ENCODE measurements at regions not wholly inside any gene's neighbourhood (a gene's known extent, or its start where the extent isn't known, plus 50 kb on each side); places are given as distances from the start of the nearest gene placed in this dataset.

GRCh38 chr6:170112583-170112860 is 178.4 kb downstream of the DLL1 start:
- no peak for TF ChIP-seq CTCF (IDR thresholded peaks at IDR 0.05; ENCODE audit: extremely low read depth, low read depth, low read length)
- Histone ChIP-seq H3K27ac (ENCODE audit: low read depth, low read length) (no peak overlapping the region), H3K27me3 (ENCODE audit: insufficient read depth, low read length) (no peaks in the 10 kb centered on the region), H4K20me1 (ENCODE audit: insufficient read depth, low read length) (no peaks in the 10 kb centered on the region), H3K4me3 (ENCODE audit: insufficient read depth, low read length) (no peak overlapping the region), H3K9me3 (ENCODE audit: low read depth, low read length) (no peaks in the 10 kb centered on the region), H3K4me2 (ENCODE audit: insufficient read depth, low read length) (no peak overlapping the region), H2AFZ (ENCODE audit: low read length) (no peak overlapping the region), H3K4me1 (ENCODE audit: insufficient read depth, low read length) (no peaks in the 10 kb centered on the region), H3K79me2 (ENCODE audit: insufficient read depth, low read length) (no peaks in the 10 kb centered on the region), H3K36me3 (ENCODE audit: insufficient read depth, low read length) (no peaks in the 10 kb centered on the region)
- DNase-seq (ENCODE audit: insufficient read length, low spot score, missing footprints), result no peak

GRCh38 chr6:170111816-170112582 is 178.9 kb downstream of the DLL1 start:
- Histone ChIP-seq H3K4me3 (ENCODE audit: insufficient read depth, low read length) (no peak overlapping the region), H4K20me1 (ENCODE audit: insufficient read depth, low read length) (no peaks in the 10 kb centered on the region), H3K4me1 (ENCODE audit: insufficient read depth, low read length) (no peaks in the 10 kb centered on the region), H2AFZ (ENCODE audit: low read length) (no peak overlapping the region), H3K9me3 (ENCODE audit: low read depth, low read length) (no peaks in the 10 kb centered on the region), H3K79me2 (ENCODE audit: insufficient read depth, low read length) (no peaks in the 10 kb centered on the region), H3K36me3 (ENCODE audit: insufficient read depth, low read length) (no peaks in the 10 kb centered on the region), H3K27ac (ENCODE audit: low read depth, low read length) (no peak overlapping the region), H3K4me2 (ENCODE audit: insufficient read depth, low read length) (no peak overlapping the region), H3K27me3 (ENCODE audit: insufficient read depth, low read length) (no peaks in the 10 kb centered on the region)
- TF ChIP-seq CTCF (IDR thresholded peaks at IDR 0.05; ENCODE audit: extremely low read depth, low read depth, low read length), result no peak
- DNase-seq (ENCODE audit: insufficient read length, low spot score, missing footprints), result peak; percentile 45

GRCh38 chr6:170111141-170111664 is 179.7 kb downstream of the DLL1 start:
- H3K27ac ChIP-seq (ENCODE audit: low read depth, low read length), result no peak overlapping the region
- peak; percentile 70 for DNase-seq (ENCODE audit: insufficient read length, low spot score, missing footprints)
- TF ChIP-seq CTCF (IDR thresholded peaks at IDR 0.05; ENCODE audit: extremely low read depth, low read depth, low read length), result no peak
- no peaks in the 10 kb centered on the region for H3K27me3 ChIP-seq (ENCODE audit: insufficient read depth, low read length)
- no peaks in the 10 kb centered on the region for H4K20me1 ChIP-seq (ENCODE audit: insufficient read depth, low read length)
- no peaks in the 10 kb centered on the region for H3K9me3 ChIP-seq (ENCODE audit: low read depth, low read length)
- no peaks in the 10 kb centered on the region for H3K36me3 ChIP-seq (ENCODE audit: insufficient read depth, low read length)
- H3K4me1 ChIP-seq (ENCODE audit: insufficient read depth, low read length), result no peaks in the 10 kb centered on the region
- H3K4me3 ChIP-seq (ENCODE audit: insufficient read depth, low read length), result no peak overlapping the region
- no peak overlapping the region for H3K4me2 ChIP-seq (ENCODE audit: insufficient read depth, low read length)
- H2AFZ ChIP-seq (ENCODE audit: low read length), result no peak overlapping the region
- H3K79me2 ChIP-seq (ENCODE audit: insufficient read depth, low read length), result no peaks in the 10 kb centered on the region

- Histone ChIP-seq H3K79me2 (ENCODE audit: insufficient read depth, low read length) (no peaks in the 10 kb centered on the region), H3K36me3 (ENCODE audit: insufficient read depth, low read length) (no peaks in the 10 kb centered on the region), H3K4me1 (ENCODE audit: insufficient read depth, low read length) (no peaks in the 10 kb centered on the region), H3K27ac (ENCODE audit: low read depth, low read length) (no peak overlapping the region), H3K9me3 (ENCODE audit: low read depth, low read length) (no peaks in the 10 kb centered on the region), H4K20me1 (ENCODE audit: insufficient read depth, low read length) (no peaks in the 10 kb centered on the region), H2AFZ (ENCODE audit: low read length) (no peak overlapping the region), H3K4me3 (ENCODE audit: insufficient read depth, low read length) (no peak overlapping the region), H3K4me2 (ENCODE audit: insufficient read depth, low read length) (no peak overlapping the region), H3K27me3 (ENCODE audit: insufficient read depth, low read length) (no peaks in the 10 kb centered on the region)
- peak; percentile 69 for DNase-seq (ENCODE audit: insufficient read length, low spot score, missing footprints)
- TF ChIP-seq CTCF (IDR thresholded peaks at IDR 0.05; ENCODE audit: extremely low read depth, low read depth, low read length), result no peak
Measured at GRCh38 chr6:170110201-170111140, 180.4 kb downstream of the DLL1 start.

All from osteoblast (primary cell).